ENCODE measurements at regions not wholly inside any gene's neighbourhood (a gene's known extent, or its start where the extent isn't known, plus 50 kb on each side); places are given as distances from the start of the nearest gene placed in this dataset.

DNA sequence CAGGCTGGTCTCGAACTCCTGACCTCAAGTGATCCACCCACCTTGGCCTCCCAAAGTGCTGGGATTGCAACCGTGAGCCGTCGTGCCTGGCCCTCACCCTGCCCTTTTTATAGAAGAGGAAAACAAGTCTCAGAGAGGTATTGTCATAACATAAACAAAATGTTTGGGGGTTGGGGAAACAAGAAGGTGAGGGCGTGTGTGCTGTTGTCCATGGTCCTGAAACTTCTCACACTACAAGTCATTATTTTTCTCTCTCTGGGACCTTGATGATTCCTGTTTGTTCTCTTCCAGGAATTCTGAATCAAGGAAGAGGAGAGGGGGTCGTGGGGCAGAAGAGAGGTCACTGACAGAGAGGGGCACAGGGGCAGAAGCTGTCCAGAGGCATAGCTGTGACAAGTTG is 160.2 kb upstream of the LHX1 start:
- Mint-ChIP-seq H3K36me3 (ENCODE audit: unreplicated experiment) (no peaks in the 10 kb centered on the region), H3K4me3 (ENCODE audit: unreplicated experiment) (no peak overlapping the region), H3K9me3 (ENCODE audit: unreplicated experiment) (no peaks in the 10 kb centered on the region), H3K4me1 (ENCODE audit: low read depth, unreplicated experiment) (no peaks in the 10 kb centered on the region), H3K27me3 (ENCODE audit: unreplicated experiment) (peaks cover 2% of the 10 kb centered on the region), H3K27ac (ENCODE audit: unreplicated experiment) (no peak overlapping the region)
- TF ChIP-seq, protein P1, sequence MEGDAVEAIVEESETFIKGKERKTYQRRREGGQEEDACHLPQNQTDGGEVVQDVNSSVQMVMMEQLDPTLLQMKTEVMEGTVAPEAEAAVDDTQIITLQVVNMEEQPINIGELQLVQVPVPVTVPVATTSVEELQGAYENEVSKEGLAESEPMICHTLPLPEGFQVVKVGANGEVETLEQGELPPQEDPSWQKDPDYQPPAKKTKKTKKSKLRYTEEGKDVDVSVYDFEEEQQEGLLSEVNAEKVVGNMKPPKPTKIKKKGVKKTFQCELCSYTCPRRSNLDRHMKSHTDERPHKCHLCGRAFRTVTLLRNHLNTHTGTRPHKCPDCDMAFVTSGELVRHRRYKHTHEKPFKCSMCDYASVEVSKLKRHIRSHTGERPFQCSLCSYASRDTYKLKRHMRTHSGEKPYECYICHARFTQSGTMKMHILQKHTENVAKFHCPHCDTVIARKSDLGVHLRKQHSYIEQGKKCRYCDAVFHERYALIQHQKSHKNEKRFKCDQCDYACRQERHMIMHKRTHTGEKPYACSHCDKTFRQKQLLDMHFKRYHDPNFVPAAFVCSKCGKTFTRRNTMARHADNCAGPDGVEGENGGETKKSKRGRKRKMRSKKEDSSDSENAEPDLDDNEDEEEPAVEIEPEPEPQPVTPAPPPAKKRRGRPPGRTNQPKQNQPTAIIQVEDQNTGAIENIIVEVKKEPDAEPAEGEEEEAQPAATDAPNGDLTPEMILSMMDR (IDR thresholded peaks at IDR 0.05; ENCODE audit: partially characterized antibody, unreplicated experiment) = no peak
- DNase-seq = no peak

DNA sequence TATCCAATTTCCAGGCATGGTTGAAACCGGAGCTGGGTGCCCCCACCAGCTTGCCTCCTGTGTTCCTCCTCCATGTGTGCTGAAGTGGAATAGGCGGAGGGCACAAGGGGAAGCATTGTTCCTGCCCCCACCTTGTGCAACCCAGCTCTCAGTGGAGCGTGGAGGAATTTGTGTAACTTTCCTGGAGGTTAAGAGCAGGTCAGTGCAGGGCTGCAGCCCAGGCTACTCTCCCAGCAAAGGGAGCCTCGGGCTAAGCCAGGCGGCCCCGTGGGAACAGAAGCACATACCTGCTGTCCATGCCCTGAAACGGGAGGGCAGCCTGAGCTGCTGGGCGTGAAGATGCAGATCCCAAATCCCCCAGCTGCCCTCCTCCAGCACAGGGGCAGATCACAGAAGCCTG is 158.8 kb upstream of the LHX1 start:
- no peak for DNase-seq
- H3K36me3 Mint-ChIP-seq (ENCODE audit: unreplicated experiment) = no peaks in the 10 kb centered on the region

DNA sequence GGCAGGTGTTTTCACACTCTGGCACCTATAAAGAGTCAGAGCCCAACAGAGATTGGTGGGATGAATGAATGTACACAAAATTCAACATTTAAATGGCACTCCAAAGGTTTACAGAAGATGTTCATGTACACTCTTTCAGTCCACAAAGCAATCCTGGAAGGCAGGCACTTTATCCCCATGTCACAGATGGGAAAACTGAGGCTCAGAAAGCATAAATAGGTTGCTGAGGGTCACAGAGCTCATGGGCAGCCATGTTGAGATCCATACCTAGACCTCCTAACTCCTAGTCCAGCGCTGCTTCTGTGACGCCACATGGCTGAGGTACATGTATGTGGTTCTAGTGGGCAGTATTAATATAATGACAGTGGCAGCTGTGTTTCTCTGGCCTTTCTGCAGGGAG is 157.7 kb upstream of the LHX1 start:
- TF ChIP-seq, protein P1 (IDR thresholded peaks at IDR 0.05; ENCODE audit: partially characterized antibody, unreplicated experiment) = no peak
- no peak overlapping the region for H3K27ac Mint-ChIP-seq (ENCODE audit: unreplicated experiment)
- H3K27me3 Mint-ChIP-seq (ENCODE audit: unreplicated experiment) = peaks cover 2% of the 10 kb centered on the region
- no peaks in the 10 kb centered on the region for H3K36me3 Mint-ChIP-seq (ENCODE audit: unreplicated experiment)
- H3K4me3 Mint-ChIP-seq (ENCODE audit: unreplicated experiment) = no peak overlapping the region
- peaks cover 4% of the 10 kb centered on the region for H3K9me3 Mint-ChIP-seq (ENCODE audit: unreplicated experiment)
- no peaks in the 10 kb centered on the region for H3K4me1 Mint-ChIP-seq (ENCODE audit: low read depth, unreplicated experiment)
- no peak for DNase-seq

More for the DNA sequence above, 158.8 kb upstream of the LHX1 start:
- Mint-ChIP-seq H3K4me3 (ENCODE audit: unreplicated experiment) (no peak overlapping the region), H3K27me3 (ENCODE audit: unreplicated experiment) (peaks cover 2% of the 10 kb centered on the region), H3K9me3 (ENCODE audit: unreplicated experiment) (peaks cover 2% of the 10 kb centered on the region), H3K27ac (ENCODE audit: unreplicated experiment) (no peak overlapping the region), H3K4me1 (ENCODE audit: low read depth, unreplicated experiment) (no peaks in the 10 kb centered on the region)
- TF ChIP-seq, protein P1 (IDR thresholded peaks at IDR 0.05; ENCODE audit: partially characterized antibody, unreplicated experiment) = no peak

DNA sequence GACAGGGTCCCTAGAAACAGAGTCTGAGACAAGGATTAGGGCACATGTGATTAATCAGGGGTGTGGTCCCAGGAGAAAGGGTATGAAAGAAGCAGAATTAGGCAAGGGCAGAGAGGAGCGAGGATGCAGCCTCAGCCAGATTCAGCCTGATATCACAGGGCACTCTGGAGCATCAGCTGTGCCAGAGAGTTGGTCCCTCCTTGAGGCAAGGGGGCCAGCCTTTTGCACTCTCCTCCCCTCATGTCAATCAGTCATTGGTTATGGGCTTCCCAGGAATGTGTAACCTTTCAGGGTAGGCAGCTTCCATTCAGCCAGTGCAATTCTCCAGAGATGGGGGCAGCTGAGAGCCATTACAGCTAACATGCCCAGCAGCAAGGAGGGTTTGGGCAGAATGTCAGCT is 152.6 kb upstream of the LHX1 start:
- H3K9me3 Mint-ChIP-seq (ENCODE audit: unreplicated experiment) = peaks cover 5% of the 10 kb centered on the region
- H3K27me3 Mint-ChIP-seq (ENCODE audit: unreplicated experiment) = peaks cover 2% of the 10 kb centered on the region

DNA sequence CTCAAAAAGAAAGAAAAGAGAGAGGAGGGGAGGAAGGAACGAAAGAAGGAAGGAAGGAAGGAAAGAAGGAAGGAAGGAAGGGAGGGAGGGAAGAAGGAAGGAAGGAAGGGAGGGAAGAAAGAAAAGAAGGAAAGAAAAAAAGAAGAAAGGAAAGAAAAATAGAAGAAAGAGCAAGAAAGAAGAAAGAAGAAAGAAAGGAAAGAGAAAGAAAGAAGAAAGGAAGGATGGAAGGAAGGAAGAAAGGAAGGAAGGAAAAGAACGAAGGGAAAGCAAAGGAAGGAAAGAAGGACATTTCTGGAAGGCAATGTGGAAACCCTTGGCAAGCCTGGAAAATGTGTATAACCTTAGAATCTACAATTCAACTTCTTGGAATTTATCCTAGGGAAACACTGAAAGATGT is 150.4 kb upstream of the LHX1 start:
- Mint-ChIP-seq H3K27ac (ENCODE audit: unreplicated experiment) (no peak overlapping the region), H3K4me1 (ENCODE audit: low read depth, unreplicated experiment) (peaks cover 5% of the 10 kb centered on the region), H3K9me3 (ENCODE audit: unreplicated experiment) (peaks cover 5% of the 10 kb centered on the region), H3K27me3 (ENCODE audit: unreplicated experiment) (peaks cover 3% of the 10 kb centered on the region), H3K4me3 (ENCODE audit: unreplicated experiment) (no peak overlapping the region), H3K36me3 (ENCODE audit: unreplicated experiment) (no peaks in the 10 kb centered on the region)
- no peak for DNase-seq
- TF ChIP-seq, protein P1 (IDR thresholded peaks at IDR 0.05; ENCODE audit: partially characterized antibody, unreplicated experiment) = no peak

More for the DNA sequence above, 152.6 kb upstream of the LHX1 start:
- no peak for DNase-seq
- Mint-ChIP-seq H3K27ac (ENCODE audit: unreplicated experiment) (no peak overlapping the region), H3K4me3 (ENCODE audit: unreplicated experiment) (no peak overlapping the region), H3K36me3 (ENCODE audit: unreplicated experiment) (no peaks in the 10 kb centered on the region), H3K4me1 (ENCODE audit: low read depth, unreplicated experiment) (no peaks in the 10 kb centered on the region)
- TF ChIP-seq, protein P1 (IDR thresholded peaks at IDR 0.05; ENCODE audit: partially characterized antibody, unreplicated experiment) = no peak

Measured in glutamatergic neuron (in vitro differentiated cells).